ENCODE measurements at regions not wholly inside any gene's neighbourhood (a gene's known extent, or its start where the extent isn't known, plus 50 kb on each side); places are given as distances from the start of the nearest gene placed in this dataset.

GRCh38 chr6:10128721-10129120 lies 286.2 kb downstream of the TFAP2A start:
- intact Hi-C loops (cut with micrococcal nuclease): no loop called here
- CTCF ChIA-PET: no interaction called here
- DNase-seq (no peak), ATAC-seq (no peak)
- H3K27ac ChIP-seq (ENCODE audit: low read length): no peak overlapping the region
- no peak overlapping the region for H2AFZ ChIP-seq (ENCODE audit: low read length)
- no peaks in the 10 kb centered on the region for H3K4me1 ChIP-seq (ENCODE audit: insufficient read depth, low read length)
- TF ChIP-seq CTCF (conservative IDR thresholded peaks at IDR 0.05; ENCODE audit: low read depth, low read length) (no peak), EZH2phosphoT487 (IDR thresholded peaks at IDR 0.05; ENCODE audit: borderline replicate concordance, low read length) (no peak), EZH2 (IDR thresholded peaks at IDR 0.05; ENCODE audit: low read length, unreplicated experiment) (no peak)
- no TSS peak for BruUV-seq (replicated peaks)
- no peak overlapping the region for H3K4me3 ChIP-seq (ENCODE audit: low read length)
- no peaks in the 10 kb centered on the region for H3K9me3 ChIP-seq (ENCODE audit: low read length)
- H3K36me3 ChIP-seq (ENCODE audit: low read depth, low read length): no peaks in the 10 kb centered on the region
- no peaks in the 10 kb centered on the region for H4K20me1 ChIP-seq (ENCODE audit: low read length)
- no peaks in the 10 kb centered on the region for H3F3A ChIP-seq (ENCODE audit: low read length, unreplicated experiment)
- H3K9me2 ChIP-seq (replicated peaks; ENCODE audit: low read length): no peaks in the 10 kb centered on the region
- peaks cover 3% of the 10 kb centered on the region; the same call in 1 of the 2 replicates for H3K27me3 ChIP-seq (ENCODE audit: low read length)
- no peak overlapping the region for H3K4me2 ChIP-seq (ENCODE audit: low read length)
- H3K79me2 ChIP-seq (ENCODE audit: low read length): no peaks in the 10 kb centered on the region
- POLR2A ChIA-PET (ENCODE audit: unreplicated experiment): no interaction called here
- no peak overlapping the region for H3K9ac ChIP-seq (ENCODE audit: low read length)

GRCh38 chr6:10122164-10122563 lies 292.7 kb downstream of the TFAP2A start:
- no peak overlapping the region for H3K27ac ChIP-seq (ENCODE audit: low read length)
- H3F3A ChIP-seq (ENCODE audit: low read length, unreplicated experiment): no peaks in the 10 kb centered on the region
- BruUV-seq (replicated peaks): no TSS peak
- H4K20me1 ChIP-seq (ENCODE audit: low read length): no peaks in the 10 kb centered on the region
- no peak overlapping the region for H3K9ac ChIP-seq (ENCODE audit: low read length)
- no peak overlapping the region for H2AFZ ChIP-seq (ENCODE audit: low read length)
- H3K79me2 ChIP-seq (ENCODE audit: low read length): no peaks in the 10 kb centered on the region
- no peak for DNase-seq
- no peak overlapping the region for H3K4me3 ChIP-seq (ENCODE audit: low read length)
- no peak for TF ChIP-seq CTCF (conservative IDR thresholded peaks at IDR 0.05; ENCODE audit: low read depth, low read length)
- no peak for TF ChIP-seq EZH2phosphoT487 (IDR thresholded peaks at IDR 0.05; ENCODE audit: borderline replicate concordance, low read length)
- TF ChIP-seq EZH2 (IDR thresholded peaks at IDR 0.05; ENCODE audit: low read length, unreplicated experiment): no peak
- H3K9me2 ChIP-seq (replicated peaks; ENCODE audit: low read length): no peaks in the 10 kb centered on the region
- peaks cover 23% of the 10 kb centered on the region for H3K27me3 ChIP-seq (ENCODE audit: low read length)
- no peaks in the 10 kb centered on the region for H3K9me3 ChIP-seq (ENCODE audit: low read length)
- no peak overlapping the region for H3K4me2 ChIP-seq (ENCODE audit: low read length)
- ATAC-seq: no peak
- intact Hi-C loops (cut with micrococcal nuclease): no loop called here
- no peaks in the 10 kb centered on the region for H3K36me3 ChIP-seq (ENCODE audit: low read depth, low read length)
- no peaks in the 10 kb centered on the region for H3K4me1 ChIP-seq (ENCODE audit: insufficient read depth, low read length)
- CTCF ChIA-PET: no interaction called here
- POLR2A ChIA-PET (ENCODE audit: unreplicated experiment): no interaction called here

- ATAC-seq (no peak), DNase-seq (no peak)
- H2AFZ ChIP-seq (ENCODE audit: low read length): no peak overlapping the region
- no peaks in the 10 kb centered on the region for H3K4me1 ChIP-seq (ENCODE audit: insufficient read depth, low read length)
- no peak overlapping the region for H3K4me3 ChIP-seq (ENCODE audit: low read length)
- no peak overlapping the region for H3K4me2 ChIP-seq (ENCODE audit: low read length)
- peaks cover 44% of the 10 kb centered on the region for H3K27me3 ChIP-seq (ENCODE audit: low read length)
- intact Hi-C loops (cut with micrococcal nuclease): no loop called here
- no peaks in the 10 kb centered on the region for H3K36me3 ChIP-seq (ENCODE audit: low read depth, low read length)
- no peak overlapping the region for H3K9ac ChIP-seq (ENCODE audit: low read length)
- H3F3A ChIP-seq (ENCODE audit: low read length, unreplicated experiment): no peaks in the 10 kb centered on the region
- BruUV-seq (replicated peaks): no TSS peak
- ChIA-PET POLR2A (ENCODE audit: unreplicated experiment) (no interaction called here), CTCF (no interaction called here)
- no peaks in the 10 kb centered on the region for H3K9me3 ChIP-seq (ENCODE audit: low read length)
- H3K9me2 ChIP-seq (replicated peaks; ENCODE audit: low read length): no peaks in the 10 kb centered on the region
- no peak for TF ChIP-seq CTCF (conservative IDR thresholded peaks at IDR 0.05; ENCODE audit: low read depth, low read length)
- no peak for TF ChIP-seq EZH2 (IDR thresholded peaks at IDR 0.05; ENCODE audit: low read length, unreplicated experiment)
- no peak for TF ChIP-seq EZH2phosphoT487 (IDR thresholded peaks at IDR 0.05; ENCODE audit: borderline replicate concordance, low read length)
- H3K79me2 ChIP-seq (ENCODE audit: low read length): no peaks in the 10 kb centered on the region
- H4K20me1 ChIP-seq (ENCODE audit: low read length): no peaks in the 10 kb centered on the region
- no peak overlapping the region for H3K27ac ChIP-seq (ENCODE audit: low read length)
These were observed 301.9 kb downstream of the TFAP2A start for GRCh38 chr6:10112871-10113549.

Data from PC-3 (cell line).